GM19035 (cell line): ENCODE measurements at regions not wholly inside any gene's neighbourhood (a gene's known extent, or its start where the extent isn't known, plus 50 kb on each side); places are given as distances from the start of the nearest gene placed in this dataset.

Source experiments
- ATAC-seq: cut with Tn5 transposase; IDR thresholded peaks from one replicate; pipeline ENCODE4 v1.9.1; 2021; ENCODE audit not compliant: unreplicated experiment

- no peak for ATAC-seq
Observed at GRCh38 chr4:54487491-54487890, 170.3 kb upstream of the KIT start.

GRCh38 chr4:54493862-54494261 lies 163.9 kb upstream of the KIT start:
- no peak for ATAC-seq

GRCh38 chr4:54495091-54495490 lies 162.7 kb upstream of the KIT start:
- no peak for ATAC-seq

GRCh38 chr4:54495641-54496040 lies 162.1 kb upstream of the KIT start:
- no peak for ATAC-seq

GRCh38 chr4:54496412-54496811 lies 161.3 kb upstream of the KIT start:
- ATAC-seq = no peak

GRCh38 chr4:54497947-54498346 lies 159.8 kb upstream of the KIT start:
- ATAC-seq = no peak

- ATAC-seq = no peak
Observed at GRCh38 chr4:54498661-54499111, 159.1 kb upstream of the KIT start.

- no peak for ATAC-seq
Observed at GRCh38 chr4:54499308-54500074, 158.3 kb upstream of the KIT start.

GRCh38 chr4:54505362-54505761 lies 152.4 kb upstream of the KIT start:
- no peak for ATAC-seq

- no peak for ATAC-seq
Observed at GRCh38 chr4:54505996-54506395, 151.8 kb upstream of the KIT start.

- ATAC-seq = no peak
Observed at GRCh38 chr4:54509057-54509456, 148.7 kb upstream of the KIT start.

GRCh38 chr4:54513204-54513603 lies 144.6 kb upstream of the KIT start:
- ATAC-seq = no peak

GRCh38 chr4:54513741-54514140 lies 144.0 kb upstream of the KIT start:
- no peak for ATAC-seq

- no peak for ATAC-seq
Observed at GRCh38 chr4:54516556-54517215, 141.1 kb upstream of the KIT start.

- ATAC-seq = no peak
Observed at GRCh38 chr4:54517781-54518444, 139.8 kb upstream of the KIT start.

- no peak for ATAC-seq
Observed at GRCh38 chr4:54525602-54526001, 132.2 kb upstream of the KIT start.

GRCh38 chr4:54526560-54526959 lies 131.2 kb upstream of the KIT start:
- no peak for ATAC-seq

- no peak for ATAC-seq
Observed at GRCh38 chr4:54527532-54527931, 130.2 kb upstream of the KIT start.

- peak; percentile 56 for ATAC-seq
Observed at GRCh38 chr4:54539500-54540029, 118.2 kb upstream of the KIT start.

- no peak for ATAC-seq
Observed at GRCh38 chr4:54540931-54541330, 116.8 kb upstream of the KIT start.

- ATAC-seq = no peak
Observed at GRCh38 chr4:54541426-54542118, 116.2 kb upstream of the KIT start.
